ENCODE measurements at regions not wholly inside any gene's neighbourhood (a gene's known extent, or its start where the extent isn't known, plus 50 kb on each side); places are given as distances from the start of the nearest gene placed in this dataset.

DNA sequence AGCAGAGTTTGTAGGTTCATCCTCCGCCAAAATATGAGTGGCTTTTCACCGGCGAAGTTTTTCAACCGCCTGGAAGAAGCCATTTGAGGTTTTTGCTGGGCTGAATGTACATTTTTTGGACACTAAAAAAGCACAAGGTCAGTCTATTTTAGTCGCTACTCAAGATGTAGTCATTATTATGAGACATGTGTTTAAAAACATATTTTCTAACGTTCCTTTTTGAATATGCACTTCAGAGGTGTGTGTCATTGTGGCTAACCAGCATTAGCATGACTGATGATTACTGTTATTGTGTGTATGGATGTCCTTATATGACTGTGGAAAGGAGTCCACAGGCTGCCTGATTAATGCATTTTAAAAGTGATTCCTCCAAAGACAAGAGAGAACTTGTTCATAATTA, 605.4 kb downstream of the INHBA start:
- Mint-ChIP-seq H3K36me3 (no peaks in the 10 kb centered on the region), H3K27ac (no peak overlapping the region), H3K4me3 (no peak overlapping the region), H3K4me1 (no peaks in the 10 kb centered on the region), H3K9me3 (peaks cover 0 to 4% (median 0%) of the 10 kb centered on the region in 7 donors), H3K27me3 (ENCODE audit: low read depth in 3 of 3) (no peaks in the 10 kb centered on the region)
- no peak overlapping the region for H3K4me3 ChIP-seq (replicated peaks in 1 of 3; ENCODE audit: low read depth in 2 of 3, low read length in 3 of 3)
- no peaks in the 10 kb centered on the region for H3K4me1 ChIP-seq (ENCODE audit: control insufficient read depth in 1 of 2, insufficient read depth in 2 of 2, low read length in 2 of 2)
- H3K36me3 ChIP-seq (replicated peaks in 1 of 2; ENCODE audit: control insufficient read depth in 1 of 2, insufficient read depth in 2 of 2, low read length in 2 of 2) = no peaks in the 10 kb centered on the region
- H3K9me3 ChIP-seq (replicated peaks in 1 of 2; ENCODE audit: control insufficient read depth in 1 of 2, insufficient read depth in 1 of 2, low read length in 2 of 2) = no peaks in the 10 kb centered on the region
- no peak overlapping the region for H2AFZ ChIP-seq (ENCODE audit: insufficient read depth, low read depth, low read length, poor library complexity, severe bottlenecking)
- H3K79me2 ChIP-seq (ENCODE audit: insufficient read depth, low read length) = no peaks in the 10 kb centered on the region
- intact Hi-C loops (cut with micrococcal nuclease) = no loop called here
- H3K27me3 ChIP-seq (ENCODE audit: control insufficient read depth in 2 of 2, insufficient read depth in 2 of 2, low read length in 2 of 2) = no peaks in the 10 kb centered on the region
- no peak for DNase-seq
- 100% methylated on average over 4 of the region's 6 CpGs for WGBS (ENCODE audit: insufficient coverage)
- no peak overlapping the region for H3K9ac ChIP-seq (ENCODE audit: insufficient read depth, low read length, poor library complexity, severe bottlenecking)
- no peak overlapping the region for H3K27ac ChIP-seq (ENCODE audit: low read depth in 1 of 2, low read length in 2 of 2)
- TF ChIP-seq, protein P1, sequence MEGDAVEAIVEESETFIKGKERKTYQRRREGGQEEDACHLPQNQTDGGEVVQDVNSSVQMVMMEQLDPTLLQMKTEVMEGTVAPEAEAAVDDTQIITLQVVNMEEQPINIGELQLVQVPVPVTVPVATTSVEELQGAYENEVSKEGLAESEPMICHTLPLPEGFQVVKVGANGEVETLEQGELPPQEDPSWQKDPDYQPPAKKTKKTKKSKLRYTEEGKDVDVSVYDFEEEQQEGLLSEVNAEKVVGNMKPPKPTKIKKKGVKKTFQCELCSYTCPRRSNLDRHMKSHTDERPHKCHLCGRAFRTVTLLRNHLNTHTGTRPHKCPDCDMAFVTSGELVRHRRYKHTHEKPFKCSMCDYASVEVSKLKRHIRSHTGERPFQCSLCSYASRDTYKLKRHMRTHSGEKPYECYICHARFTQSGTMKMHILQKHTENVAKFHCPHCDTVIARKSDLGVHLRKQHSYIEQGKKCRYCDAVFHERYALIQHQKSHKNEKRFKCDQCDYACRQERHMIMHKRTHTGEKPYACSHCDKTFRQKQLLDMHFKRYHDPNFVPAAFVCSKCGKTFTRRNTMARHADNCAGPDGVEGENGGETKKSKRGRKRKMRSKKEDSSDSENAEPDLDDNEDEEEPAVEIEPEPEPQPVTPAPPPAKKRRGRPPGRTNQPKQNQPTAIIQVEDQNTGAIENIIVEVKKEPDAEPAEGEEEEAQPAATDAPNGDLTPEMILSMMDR (IDR thresholded peaks at IDR 0.05) = no peak
- H3K4me2 ChIP-seq (replicated peaks; ENCODE audit: extremely low read depth, low read length, poor library complexity, severe bottlenecking) = no peak overlapping the region
- H4K20me1 ChIP-seq (ENCODE audit: insufficient read depth, low read length) = no peaks in the 10 kb centered on the region

- H3K4me3 ChIP-seq (replicated peaks in 1 of 3; ENCODE audit: low read depth in 2 of 3, low read length in 3 of 3) = no peak overlapping the region
- no peaks in the 10 kb centered on the region for H3K27me3 Mint-ChIP-seq (ENCODE audit: low read depth in 3 of 3)
- no peaks in the 10 kb centered on the region for H3K27me3 ChIP-seq (ENCODE audit: control insufficient read depth in 2 of 2, insufficient read depth in 2 of 2, low read length in 2 of 2)
- no peaks in the 10 kb centered on the region for H3K36me3 ChIP-seq (replicated peaks in 1 of 2; ENCODE audit: control insufficient read depth in 1 of 2, insufficient read depth in 2 of 2, low read length in 2 of 2)
- H3K9me3 Mint-ChIP-seq = peaks cover 0 to 4% (median 0%) of the 10 kb centered on the region in 7 donors
- no peaks in the 10 kb centered on the region for H3K9me3 ChIP-seq (replicated peaks in 1 of 2; ENCODE audit: control insufficient read depth in 1 of 2, insufficient read depth in 1 of 2, low read length in 2 of 2)
- H3K27ac Mint-ChIP-seq = no peak overlapping the region
- H3K4me1 Mint-ChIP-seq = no peaks in the 10 kb centered on the region
- TF ChIP-seq, protein P1 (IDR thresholded peaks at IDR 0.05) = no peak
- no peak overlapping the region for H3K4me2 ChIP-seq (replicated peaks; ENCODE audit: extremely low read depth, low read length, poor library complexity, severe bottlenecking)
- H3K79me2 ChIP-seq (ENCODE audit: insufficient read depth, low read length) = no peaks in the 10 kb centered on the region
- 100% methylated on average over 4 of the region's 4 CpGs for WGBS (ENCODE audit: insufficient coverage)
- intact Hi-C loops (cut with micrococcal nuclease) = no loop called here
- H3K4me3 Mint-ChIP-seq = no peak overlapping the region
- H3K9ac ChIP-seq (ENCODE audit: insufficient read depth, low read length, poor library complexity, severe bottlenecking) = no peak overlapping the region
- H3K36me3 Mint-ChIP-seq = no peaks in the 10 kb centered on the region
- no peak for DNase-seq
- H3K4me1 ChIP-seq (ENCODE audit: control insufficient read depth in 1 of 2, insufficient read depth in 2 of 2, low read length in 2 of 2) = no peaks in the 10 kb centered on the region
- H3K27ac ChIP-seq (ENCODE audit: low read depth in 1 of 2, low read length in 2 of 2) = no peak overlapping the region
- H4K20me1 ChIP-seq (ENCODE audit: insufficient read depth, low read length) = no peaks in the 10 kb centered on the region
- H2AFZ ChIP-seq (ENCODE audit: insufficient read depth, low read depth, low read length, poor library complexity, severe bottlenecking) = no peak overlapping the region
Observed at GRCh38 chr7:41096917-41097316, 606.0 kb downstream of the INHBA start.

Data from CD14-positive monocyte (primary cell).